Sigmoid colon (tissue), 6 donors: ENCODE measurements at regions not wholly inside any gene's neighbourhood (a gene's known extent, or its start where the extent isn't known, plus 50 kb on each side); places are given as distances from the start of the nearest gene placed in this dataset.
"Not testable (repeated sequence)": the region's sequence is repeated elsewhere in the genome, so short reads cannot be mapped to it uniquely, and the experiment has no call there.

Source experiments
- DNase-seq: peaks from one replicate; pipeline ENCODE4 v3.0.0-alpha.2; 2019
- H3K27ac ChIP-seq, 4 donors: fragments of 200-600 bp; sonication (generic); one replicate each; pipeline ENCODE4 v1.5.1; 2016 to 2019; ENCODE audit warnings: mild to moderate bottlenecking in 1 of 4
- H3K27me3 ChIP-seq, 3 donors: fragments of 200-600 bp; sonication (generic); one replicate each; pipeline ENCODE4 v1.5.1; 2019; ENCODE audit warnings: mild to moderate bottlenecking in 1 of 3
- H3K36me3 ChIP-seq, 4 donors: fragments of 200-600 bp; sonication (generic); one replicate each; pipeline ENCODE4 v1.5.1; 2016 to 2019
- H3K4me1 ChIP-seq, 4 donors: fragments of 200-600 bp; sonication (generic); one replicate each; pipeline ENCODE4 v1.5.1; 2017 to 2019
- H3K4me3 ChIP-seq, 4 donors: fragments of 200-600 bp; sonication (generic); one replicate each; pipeline ENCODE4 v1.5.1; 2017 to 2019; ENCODE audit warnings: mild to moderate bottlenecking in 2 of 4, moderate library complexity in 1 of 4
- H3K9me3 ChIP-seq, 4 donors: fragments of 200-600 bp in 3 of 4; sonication (generic) in 3 of 4; one replicate each; pipeline versions ENCODE4 v1.5.1 to v1.6.1; 2013 to 2019
- CTCF ChIP-seq, 4 experiments: fragments of 450-650 bp in 3 of 4; fragments of 200-600 bp in 1 of 4; IDR thresholded peaks; one replicate each; pipeline ENCODE4 v1.5.1; 2016 to 2019; ENCODE audit warnings: antibody characterized with exemption in 4 of 4, mild to moderate bottlenecking in 3 of 4, moderate library complexity in 2 of 4
- EP300 ChIP-seq, 4 donors: sonication (generic); formaldehyde crosslinking; IDR thresholded peaks; one replicate each; pipeline ENCODE4 v1.6.1; 2017; ENCODE audit warnings: antibody characterized with exemption in 4 of 4
- POLR2A ChIP-seq, 2 donors: fragments of 450-650 bp; IDR thresholded peaks; one replicate each; pipeline ENCODE4 v1.6.1; 2016; ENCODE audit warnings: antibody characterized with exemption in 2 of 2, mild to moderate bottlenecking in 2 of 2, moderate library complexity in 2 of 2
- POLR2AphosphoS5 ChIP-seq, 4 donors: sonication (generic); formaldehyde crosslinking; IDR thresholded peaks; one replicate each; pipeline ENCODE4 v1.6.1; 2017; ENCODE audit warnings: antibody characterized with exemption in 4 of 4
- WGBS, 2 donors: extraction: QIAGEN DNeasy Blood & Tissue Kit; methylation state at CpG; one replicate each; pipeline ENCODE4 v1.1.7; 2013; 5-methylcytosine and 5-hydroxymethylcytosine counted together
- intact Hi-C: fragments of 100-400 bp; cut with DNase I; formaldehyde crosslinking; loops from one replicate; pipeline ENCODE4 v1.15.1; 2023
- donor health status: healthy with polysubstance abuse.
- donor health status: healthy.

GRCh38 chr14:22378181-22378580 is 210.8 kb downstream of the DAD1 start:
- H3K4me3 ChIP-seq: no peak overlapping the region
- DNase-seq: no peak
- H3K4me1 ChIP-seq: peaks cover 0 to 19% (median 13%) of the 10 kb centered on the region in 4 donors
- intact Hi-C loops: loop anchor here (5.0 kb wide), 1 partner anchor 61 kb away; no protein-coding TSS in a partner anchor
- no peaks in the 10 kb centered on the region for H3K36me3 ChIP-seq
- WGBS, 2 donors: 52 to 74% methylated on average over 2 of the region's 2 CpGs
- no peaks in the 10 kb centered on the region for H3K9me3 ChIP-seq
- H3K27ac ChIP-seq: no peak overlapping the region
- H3K27me3 ChIP-seq: no peaks in the 10 kb centered on the region
- TF ChIP-seq POLR2A (IDR thresholded peaks at IDR 0.05) (no peak), POLR2AphosphoS5 (IDR thresholded peaks at IDR 0.05) (no peak)

GRCh38 chr14:22375321-22375930 is 213.6 kb downstream of the DAD1 start:
- intact Hi-C loops: loop anchor here (5.0 kb wide), 1 partner anchor 58 kb away; no protein-coding TSS in a partner anchor
- H3K27ac ChIP-seq: no peak overlapping the region
- DNase-seq: no peak
- H3K4me3 ChIP-seq: no peak overlapping the region
- H3K27me3 ChIP-seq: no peaks in the 10 kb centered on the region
- TF ChIP-seq POLR2AphosphoS5 (IDR thresholded peaks at IDR 0.05) (no peak), CTCF (IDR thresholded peaks at IDR 0.05) (peak in 3 of 4 experiments; percentile 41 to 53 (median 45))
- H3K4me1 ChIP-seq: peaks cover 0 to 21% (median 11%) of the 10 kb centered on the region in 4 donors
- no peaks in the 10 kb centered on the region for H3K9me3 ChIP-seq
- 1 to 24% methylated on average over 2 of the region's 2 CpGs for WGBS, 2 donors
- H3K36me3 ChIP-seq: no peaks in the 10 kb centered on the region

- DNase-seq: no peak
Measured at GRCh38 chr14:22370084-22370847, 218.8 kb downstream of the DAD1 start.

GRCh38 chr14:22358726-22359125 is 230.3 kb downstream of the DAD1 start:
- H3K27me3 ChIP-seq: no peaks in the 10 kb centered on the region
- H3K9me3 ChIP-seq: no peaks in the 10 kb centered on the region
- intact Hi-C loops: no loop called here
- no peaks in the 10 kb centered on the region for H3K36me3 ChIP-seq
- no peak for TF ChIP-seq POLR2AphosphoS5 (IDR thresholded peaks at IDR 0.05)
- TF ChIP-seq CTCF (IDR thresholded peaks at IDR 0.05): no peak
- no peak for TF ChIP-seq EP300 (IDR thresholded peaks at IDR 0.05)
- TF ChIP-seq POLR2A (IDR thresholded peaks at IDR 0.05): no peak
- no peak overlapping the region for H3K27ac ChIP-seq
- no peak overlapping the region for H3K4me3 ChIP-seq
- DNase-seq: no peak
- no peaks in the 10 kb centered on the region for H3K4me1 ChIP-seq

More at GRCh38 chr14:22370084-22370847, 218.8 kb downstream of the DAD1 start:
- TF ChIP-seq POLR2A (IDR thresholded peaks at IDR 0.05) (no peak), CTCF (IDR thresholded peaks at IDR 0.05) (no peak), EP300 (IDR thresholded peaks at IDR 0.05) (no peak), POLR2AphosphoS5 (IDR thresholded peaks at IDR 0.05) (no peak)
- Histone ChIP-seq H3K27ac (peak overlapping the region in 2 of 4 donors; percentile 16 to 18), H3K27me3 (no peaks in the 10 kb centered on the region), H3K36me3 (no peaks in the 10 kb centered on the region), H3K4me1 (peaks cover 0 to 21% (median 13%) of the 10 kb centered on the region in 4 donors), H3K9me3 (no peaks in the 10 kb centered on the region), H3K4me3 (no peak overlapping the region)
- 82 to 90% methylated on average over 2 of the region's 2 CpGs for WGBS, 2 donors
- intact Hi-C loops: no loop called here

- H3K27me3 ChIP-seq, H3K4me3 ChIP-seq, H3K27ac ChIP-seq, H3K4me1 ChIP-seq, H3K9me3 ChIP-seq, H3K36me3 ChIP-seq, intact Hi-C loops, DNase-seq: not testable (repeated sequence)
- WGBS, 2 donors: 78% methylated on average over 4 of the region's 4 CpGs
Measured at GRCh38 chr14:22349281-22349680, 239.7 kb downstream of the DAD1 start.
